ENCODE measurements at regions not wholly inside any gene's neighbourhood (a gene's known extent, or its start where the extent isn't known, plus 50 kb on each side); places are given as distances from the start of the nearest gene placed in this dataset.

- Histone ChIP-seq H4K20me1 (ENCODE audit: insufficient read depth, low read length) (no peaks in the 10 kb centered on the region), H2AFZ (ENCODE audit: low read length) (no peak overlapping the region), H3K27me3 (replicated peaks; ENCODE audit: insufficient read depth, low read length) (no peaks in the 10 kb centered on the region), H3K9me2 (replicated peaks; ENCODE audit: insufficient read depth, low read length) (no peaks in the 10 kb centered on the region), H3K4me2 (ENCODE audit: low read depth, low read length) (no peak overlapping the region), H3K9me3 (replicated peaks; ENCODE audit: insufficient read depth, low read length) (no peaks in the 10 kb centered on the region), H3K9ac (ENCODE audit: low read length) (no peak overlapping the region), H3K4me3 (ENCODE audit: low read length) (no peak overlapping the region), H3K36me3 (replicated peaks; ENCODE audit: insufficient read depth, low read length) (no peaks in the 10 kb centered on the region), H3F3A (ENCODE audit: insufficient read depth, low read length) (no peaks in the 10 kb centered on the region), H3K27ac (ENCODE audit: low read length) (no peak overlapping the region), H3K4me1 (ENCODE audit: low read length) (no peaks in the 10 kb centered on the region), H3K79me2 (ENCODE audit: low read length) (no peaks in the 10 kb centered on the region)
- TF ChIP-seq, protein P1, sequence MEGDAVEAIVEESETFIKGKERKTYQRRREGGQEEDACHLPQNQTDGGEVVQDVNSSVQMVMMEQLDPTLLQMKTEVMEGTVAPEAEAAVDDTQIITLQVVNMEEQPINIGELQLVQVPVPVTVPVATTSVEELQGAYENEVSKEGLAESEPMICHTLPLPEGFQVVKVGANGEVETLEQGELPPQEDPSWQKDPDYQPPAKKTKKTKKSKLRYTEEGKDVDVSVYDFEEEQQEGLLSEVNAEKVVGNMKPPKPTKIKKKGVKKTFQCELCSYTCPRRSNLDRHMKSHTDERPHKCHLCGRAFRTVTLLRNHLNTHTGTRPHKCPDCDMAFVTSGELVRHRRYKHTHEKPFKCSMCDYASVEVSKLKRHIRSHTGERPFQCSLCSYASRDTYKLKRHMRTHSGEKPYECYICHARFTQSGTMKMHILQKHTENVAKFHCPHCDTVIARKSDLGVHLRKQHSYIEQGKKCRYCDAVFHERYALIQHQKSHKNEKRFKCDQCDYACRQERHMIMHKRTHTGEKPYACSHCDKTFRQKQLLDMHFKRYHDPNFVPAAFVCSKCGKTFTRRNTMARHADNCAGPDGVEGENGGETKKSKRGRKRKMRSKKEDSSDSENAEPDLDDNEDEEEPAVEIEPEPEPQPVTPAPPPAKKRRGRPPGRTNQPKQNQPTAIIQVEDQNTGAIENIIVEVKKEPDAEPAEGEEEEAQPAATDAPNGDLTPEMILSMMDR (IDR thresholded peaks at IDR 0.05; ENCODE audit: low read length): no peak
- TF ChIP-seq EZH2phosphoT487 (IDR thresholded peaks at IDR 0.05; ENCODE audit: low read length): no peak
- TF ChIP-seq EZH2 (optimal IDR thresholded peaks at IDR 0.05; ENCODE audit: low read depth, low read length): no peak
- DNase-seq: no peak
These were observed 92.9 kb downstream of the SNRPE start for GRCh38 chr1:203954293-203954692.

DNA sequence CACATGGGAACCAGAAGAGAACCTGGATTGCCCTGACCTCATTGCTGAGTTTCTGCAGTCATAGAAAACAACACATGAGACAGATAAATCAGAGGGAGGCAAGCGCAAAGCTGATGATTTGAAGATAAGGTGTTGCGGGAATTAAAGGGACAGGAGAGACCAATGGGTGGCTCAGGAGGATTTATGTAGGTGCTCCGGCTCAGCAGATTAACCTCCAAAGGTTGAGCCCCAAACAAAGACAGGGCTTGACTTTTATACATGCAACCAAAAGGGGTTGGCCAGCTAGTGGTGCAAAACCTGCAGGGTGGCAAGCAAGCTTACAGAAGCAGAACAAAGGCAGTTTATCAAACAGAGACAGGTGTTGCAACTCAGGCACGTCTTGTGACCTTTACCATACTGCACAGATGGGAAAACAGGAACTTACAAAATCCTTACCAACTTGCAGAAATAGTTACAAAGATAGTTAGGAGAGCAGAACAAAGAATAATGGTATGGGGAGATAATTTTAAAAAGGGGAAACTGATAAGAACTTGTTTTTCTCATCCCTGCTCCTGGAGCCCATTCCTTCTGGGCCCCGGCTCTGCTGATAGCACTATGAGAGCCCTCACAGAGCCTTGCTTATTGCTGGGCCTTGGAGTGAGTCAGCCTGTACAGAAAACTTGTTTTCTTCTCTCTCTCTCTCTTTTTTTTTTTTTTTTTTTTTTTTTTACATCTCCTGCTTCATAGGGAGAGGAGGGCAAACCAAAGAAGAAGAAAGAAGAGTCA is 93.6 kb downstream of the SNRPE start:
- H3K9ac ChIP-seq (ENCODE audit: low read length): no peak overlapping the region
- H3K79me2 ChIP-seq (ENCODE audit: low read length): no peaks in the 10 kb centered on the region
- no peaks in the 10 kb centered on the region for H3K9me3 ChIP-seq (replicated peaks; ENCODE audit: insufficient read depth, low read length)
- H3K4me1 ChIP-seq (ENCODE audit: low read length): no peaks in the 10 kb centered on the region
- TF ChIP-seq EZH2phosphoT487 (IDR thresholded peaks at IDR 0.05; ENCODE audit: low read length): no peak
- TF ChIP-seq EZH2 (optimal IDR thresholded peaks at IDR 0.05; ENCODE audit: low read depth, low read length): no peak
- TF ChIP-seq, protein P1 (IDR thresholded peaks at IDR 0.05; ENCODE audit: low read length): no peak
- H3K27me3 ChIP-seq (replicated peaks; ENCODE audit: insufficient read depth, low read length): no peaks in the 10 kb centered on the region
- H3K9me2 ChIP-seq (replicated peaks; ENCODE audit: insufficient read depth, low read length): no peaks in the 10 kb centered on the region
- H3K4me2 ChIP-seq (ENCODE audit: low read depth, low read length): no peak overlapping the region
- no peak overlapping the region for H3K4me3 ChIP-seq (ENCODE audit: low read length)
- no peak overlapping the region for H2AFZ ChIP-seq (ENCODE audit: low read length)
- H4K20me1 ChIP-seq (ENCODE audit: insufficient read depth, low read length): no peaks in the 10 kb centered on the region
- H3F3A ChIP-seq (ENCODE audit: insufficient read depth, low read length): no peaks in the 10 kb centered on the region
- no peak overlapping the region for H3K27ac ChIP-seq (ENCODE audit: low read length)
- H3K36me3 ChIP-seq (replicated peaks; ENCODE audit: insufficient read depth, low read length): no peaks in the 10 kb centered on the region
- no peak for DNase-seq

GRCh38 chr1:203968761-203969160 is 104.2 kb upstream of the SOX13 start:
- no peak overlapping the region for H3K9ac ChIP-seq (ENCODE audit: low read length)
- TF ChIP-seq, protein P1 (IDR thresholded peaks at IDR 0.05; ENCODE audit: low read length): no peak
- TF ChIP-seq EZH2phosphoT487 (IDR thresholded peaks at IDR 0.05; ENCODE audit: low read length): no peak
- TF ChIP-seq EZH2 (optimal IDR thresholded peaks at IDR 0.05; ENCODE audit: low read depth, low read length): no peak
- no peaks in the 10 kb centered on the region for H3K9me2 ChIP-seq (replicated peaks; ENCODE audit: insufficient read depth, low read length)
- no peaks in the 10 kb centered on the region for H3F3A ChIP-seq (ENCODE audit: insufficient read depth, low read length)
- H3K36me3 ChIP-seq (replicated peaks; ENCODE audit: insufficient read depth, low read length): no peaks in the 10 kb centered on the region
- H3K9me3 ChIP-seq (replicated peaks; ENCODE audit: insufficient read depth, low read length): no peaks in the 10 kb centered on the region
- H3K79me2 ChIP-seq (ENCODE audit: low read length): no peaks in the 10 kb centered on the region
- no peak overlapping the region for H2AFZ ChIP-seq (ENCODE audit: low read length)
- no peaks in the 10 kb centered on the region for H4K20me1 ChIP-seq (ENCODE audit: insufficient read depth, low read length)
- no peaks in the 10 kb centered on the region for H3K27me3 ChIP-seq (replicated peaks; ENCODE audit: insufficient read depth, low read length)
- H3K4me1 ChIP-seq (ENCODE audit: low read length): no peaks in the 10 kb centered on the region
- no peak overlapping the region for H3K4me2 ChIP-seq (ENCODE audit: low read depth, low read length)
- no peak overlapping the region for H3K27ac ChIP-seq (ENCODE audit: low read length)
- H3K4me3 ChIP-seq (ENCODE audit: low read length): no peak overlapping the region
- DNase-seq: no peak

Measured in MM.1S (cell line).